ENCODE measurements at regions not wholly inside any gene's neighbourhood (a gene's known extent, or its start where the extent isn't known, plus 50 kb on each side); places are given as distances from the start of the nearest gene placed in this dataset.

DNA sequence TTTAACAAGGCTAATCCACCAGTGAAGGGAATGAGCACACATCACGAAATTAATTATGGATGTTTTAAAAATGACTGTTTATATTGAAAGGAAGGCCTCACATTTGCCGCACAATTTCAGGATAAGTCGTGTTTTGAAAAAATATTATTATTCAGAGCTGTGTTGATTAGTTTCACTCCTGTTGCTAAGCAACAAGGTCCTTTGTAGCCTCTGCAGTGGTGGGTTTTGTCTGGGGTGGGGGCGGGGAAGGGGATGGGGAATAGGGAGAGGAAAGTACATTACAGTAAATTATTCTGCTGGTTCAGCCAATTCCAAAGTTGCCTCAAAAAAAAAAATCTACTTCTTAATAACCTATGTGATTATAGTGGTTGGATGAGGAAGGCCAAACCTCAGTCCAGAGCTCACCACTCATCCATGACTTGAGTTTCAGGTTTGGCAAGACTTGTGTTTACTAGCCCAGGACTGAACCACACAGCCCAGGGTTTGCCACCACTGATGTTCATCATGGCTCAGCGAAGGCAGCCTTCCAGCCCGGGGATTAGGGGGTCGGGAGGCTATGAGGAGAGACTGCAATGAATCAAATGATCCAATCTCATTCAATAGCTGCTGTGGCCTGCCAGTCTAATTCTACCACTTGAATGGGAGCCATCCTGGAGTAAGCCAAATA is 162.5 kb upstream of the ATP6AP2 start (continued):
- TF ChIP-seq HCFC1 (IDR thresholded peaks at IDR 0.05; ENCODE audit: low read length): no peak
- no peak for TF ChIP-seq CREB1 (IDR thresholded peaks at IDR 0.05; ENCODE audit: low read depth)
- TF ChIP-seq ZNF622 (IDR thresholded peaks at IDR 0.05): no peak
- TF ChIP-seq ZNF384 (IDR thresholded peaks at IDR 0.05; ENCODE audit: borderline replicate concordance, low read depth, low read length): no peak
- no peak for TF ChIP-seq TCF3 (IDR thresholded peaks at IDR 0.05; ENCODE audit: borderline replicate concordance, insufficient read depth, low read depth, low read length)
- no peak for TF ChIP-seq ZNF24 (IDR thresholded peaks at IDR 0.05)
- TF ChIP-seq GABPA (IDR thresholded peaks at IDR 0.05; ENCODE audit: low read depth): no peak
- TF ChIP-seq, protein P1, sequence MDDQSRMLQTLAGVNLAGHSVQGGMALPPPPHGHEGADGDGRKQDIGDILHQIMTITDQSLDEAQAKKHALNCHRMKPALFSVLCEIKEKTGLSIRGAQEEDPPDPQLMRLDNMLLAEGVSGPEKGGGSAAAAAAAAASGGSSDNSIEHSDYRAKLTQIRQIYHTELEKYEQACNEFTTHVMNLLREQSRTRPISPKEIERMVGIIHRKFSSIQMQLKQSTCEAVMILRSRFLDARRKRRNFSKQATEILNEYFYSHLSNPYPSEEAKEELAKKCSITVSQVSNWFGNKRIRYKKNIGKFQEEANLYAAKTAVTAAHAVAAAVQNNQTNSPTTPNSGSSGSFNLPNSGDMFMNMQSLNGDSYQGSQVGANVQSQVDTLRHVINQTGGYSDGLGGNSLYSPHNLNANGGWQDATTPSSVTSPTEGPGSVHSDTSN (IDR thresholded peaks at IDR 0.05; ENCODE audit: insufficient replicate concordance, low read depth, low read length): no peak
- no peak for TF ChIP-seq NFYA (IDR thresholded peaks at IDR 0.05; ENCODE audit: borderline replicate concordance, low read depth, low read length)

GRCh38 chrX:40415675-40416074 is 165.1 kb upstream of the ATP6AP2 start:
- in situ Hi-C loops (cut with MboI): no loop called here
- CTCF ChIA-PET: no interaction called here
- TF ChIP-seq MTA3 (IDR thresholded peaks at IDR 0.05; ENCODE audit: borderline replicate concordance, low read length): no peak
- no peak for TF ChIP-seq SMARCA5 (IDR thresholded peaks at IDR 0.05)
- TF ChIP-seq, protein P2, sequence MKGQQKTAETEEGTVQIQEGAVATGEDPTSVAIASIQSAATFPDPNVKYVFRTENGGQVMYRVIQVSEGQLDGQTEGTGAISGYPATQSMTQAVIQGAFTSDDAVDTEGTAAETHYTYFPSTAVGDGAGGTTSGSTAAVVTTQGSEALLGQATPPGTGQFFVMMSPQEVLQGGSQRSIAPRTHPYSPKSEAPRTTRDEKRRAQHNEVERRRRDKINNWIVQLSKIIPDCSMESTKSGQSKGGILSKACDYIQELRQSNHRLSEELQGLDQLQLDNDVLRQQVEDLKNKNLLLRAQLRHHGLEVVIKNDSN (IDR thresholded peaks at IDR 0.05; ENCODE audit: borderline replicate concordance, extremely low read length, insufficient read depth, low read depth, low read length): no peak
- no peak for TF ChIP-seq GABPA (IDR thresholded peaks at IDR 0.05; ENCODE audit: low read depth)
- TF ChIP-seq RELA (IDR thresholded peaks at IDR 0.05; ENCODE audit: borderline replicate concordance, partially characterized antibody): no peak
- TF ChIP-seq NR2C1 (IDR thresholded peaks at IDR 0.05): no peak
- TF ChIP-seq MAX (IDR thresholded peaks at IDR 0.05; ENCODE audit: low read depth, low read length): no peak
- TF ChIP-seq ZBED1 (IDR thresholded peaks at IDR 0.05; ENCODE audit: borderline replicate concordance): no peak
- TF ChIP-seq, protein P3, sequence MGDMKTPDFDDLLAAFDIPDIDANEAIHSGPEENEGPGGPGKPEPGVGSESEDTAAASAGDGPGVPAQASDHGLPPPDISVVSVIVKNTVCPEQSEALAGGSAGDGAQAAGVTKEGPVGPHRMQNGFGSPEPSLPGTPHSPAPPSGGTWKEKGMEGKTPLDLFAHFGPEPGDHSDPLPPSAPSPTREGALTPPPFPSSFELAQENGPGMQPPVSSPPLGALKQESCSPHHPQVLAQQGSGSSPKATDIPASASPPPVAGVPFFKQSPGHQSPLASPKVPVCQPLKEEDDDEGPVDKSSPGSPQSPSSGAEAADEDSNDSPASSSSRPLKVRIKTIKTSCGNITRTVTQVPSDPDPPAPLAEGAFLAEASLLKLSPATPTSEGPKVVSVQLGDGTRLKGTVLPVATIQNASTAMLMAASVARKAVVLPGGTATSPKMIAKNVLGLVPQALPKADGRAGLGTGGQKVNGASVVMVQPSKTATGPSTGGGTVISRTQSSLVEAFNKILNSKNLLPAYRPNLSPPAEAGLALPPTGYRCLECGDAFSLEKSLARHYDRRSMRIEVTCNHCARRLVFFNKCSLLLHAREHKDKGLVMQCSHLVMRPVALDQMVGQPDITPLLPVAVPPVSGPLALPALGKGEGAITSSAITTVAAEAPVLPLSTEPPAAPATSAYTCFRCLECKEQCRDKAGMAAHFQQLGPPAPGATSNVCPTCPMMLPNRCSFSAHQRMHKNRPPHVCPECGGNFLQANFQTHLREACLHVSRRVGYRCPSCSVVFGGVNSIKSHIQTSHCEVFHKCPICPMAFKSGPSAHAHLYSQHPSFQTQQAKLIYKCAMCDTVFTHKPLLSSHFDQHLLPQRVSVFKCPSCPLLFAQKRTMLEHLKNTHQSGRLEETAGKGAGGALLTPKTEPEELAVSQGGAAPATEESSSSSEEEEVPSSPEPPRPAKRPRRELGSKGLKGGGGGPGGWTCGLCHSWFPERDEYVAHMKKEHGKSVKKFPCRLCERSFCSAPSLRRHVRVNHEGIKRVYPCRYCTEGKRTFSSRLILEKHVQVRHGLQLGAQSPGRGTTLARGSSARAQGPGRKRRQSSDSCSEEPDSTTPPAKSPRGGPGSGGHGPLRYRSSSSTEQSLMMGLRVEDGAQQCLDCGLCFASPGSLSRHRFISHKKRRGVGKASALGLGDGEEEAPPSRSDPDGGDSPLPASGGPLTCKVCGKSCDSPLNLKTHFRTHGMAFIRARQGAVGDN (IDR thresholded peaks at IDR 0.05): no peak

More at GRCh38 chrX:40415675-40416074, 165.1 kb upstream of the ATP6AP2 start:
- ChIA-PET POLR2A (no interaction called here), RAD21 (ENCODE audit: unreplicated experiment) (no interaction called here), SMC1A (ENCODE audit: uncharacterized antibody, unreplicated experiment) (no interaction called here)
- H4K20me1 ChIP-seq (ENCODE audit: control insufficient read depth, insufficient read depth): no peaks in the 10 kb centered on the region
- H2AFZ ChIP-seq (ENCODE audit: control insufficient read depth, low read depth, low read length): no peak overlapping the region
- no TSS peak for BruUV-seq (replicated peaks)
- no peaks in the 10 kb centered on the region; the same call in 1 of the 2 replicates for H3K4me1 ChIP-seq (ENCODE audit: control insufficient read depth, insufficient read depth, low read length)
- no peaks in the 10 kb centered on the region for H3K79me2 ChIP-seq (ENCODE audit: control insufficient read depth, insufficient read depth, low read length)
- DNase-seq (ENCODE audit: low read depth, low spot score) (no peak), FAIRE-seq (no peak), ATAC-seq (no peak)
- no peak overlapping the region for H3K4me3 ChIP-seq
- no peaks in the 10 kb centered on the region for H3K36me3 ChIP-seq (ENCODE audit: control insufficient read depth in 2 of 2, insufficient read depth in 2 of 2, low read length in 1 of 2)
- intact Hi-C loops (cut with micrococcal nuclease; ENCODE audit: unreplicated experiment): no loop called here
- no peak overlapping the region for H3K9ac ChIP-seq (ENCODE audit: control insufficient read depth, insufficient read depth, low read length)
- no peak overlapping the region for H3K4me2 ChIP-seq (ENCODE audit: control insufficient read depth, insufficient read depth)
- H3K9me3 ChIP-seq (replicated peaks; ENCODE audit: control insufficient read depth, insufficient read depth, low read length): no peaks in the 10 kb centered on the region; the same call in 2 of the 3 replicates
- no peak overlapping the region for H3K27ac ChIP-seq (ENCODE audit: control insufficient read depth, insufficient read depth)
- H3K27me3 ChIP-seq (replicated peaks in 1 of 2; ENCODE audit: control insufficient read depth in 2 of 2, insufficient read depth in 2 of 2, low read length in 1 of 2): no peaks in the 10 kb centered on the region
- WGBS (ENCODE audit: insufficient coverage, insufficient replicate concordance, low lambda C conversion rate, missing lambda C conversion rate): 57% methylated on average over 4 of the region's 4 CpGs
